Neutrophil (primary cell): ENCODE measurements at regions not wholly inside any gene's neighbourhood (a gene's known extent, or its start where the extent isn't known, plus 50 kb on each side); places are given as distances from the start of the nearest gene placed in this dataset.

Source experiments
- H3K27ac ChIP-seq: fragments of 200-600 bp; sonication (generic); 2 replicates; pipeline ENCODE4 v1.5.1; 2016; ENCODE audit warnings: mild to moderate bottlenecking, moderate library complexity
- H3K27me3 ChIP-seq: fragments of 200-600 bp; sonication (generic); 2 replicates; pipeline ENCODE4 v1.6.0; 2016; ENCODE audit warnings: mild to moderate bottlenecking
- H3K36me3 ChIP-seq: fragments of 200-600 bp; sonication (generic); 2 replicates; pipeline ENCODE4 v1.5.1; 2017
- H3K4me1 ChIP-seq, 2 experiments: fragments of 200-600 bp in 1 of 2; sonication (generic) in 1 of 2; 1 replicate in 1 of 2; 2 replicates in 1 of 2; pipeline versions ENCODE4 v1.5.1 to v1.6.1; 2013 to 2016; ENCODE audit warnings: low read depth in 1 of 2, low read length in 1 of 2, mild to moderate bottlenecking in 1 of 2, moderate library complexity in 1 of 2; ENCODE audit not compliant: control insufficient read depth in 1 of 2, insufficient read depth in 1 of 2
- H3K4me3 ChIP-seq, 2 experiments: fragments of 200-600 bp in 1 of 2; sonication (generic) in 1 of 2; 1 replicate in 1 of 2; 2 replicates in 1 of 2; pipeline ENCODE4 v1.5.1; 2013 to 2016; ENCODE audit warnings: low read depth in 1 of 2, low read length in 1 of 2, mild to moderate bottlenecking in 1 of 2, moderate library complexity in 1 of 2
- H3K9me3 ChIP-seq: fragments of 200-600 bp; sonication (generic); 2 replicates; pipeline ENCODE4 v1.5.1; 2016
- CTCF ChIP-seq: fragments of 200-600 bp; sonication (generic); IDR thresholded peaks from 2 replicates; pipeline ENCODE4 v1.5.1; 2016; ENCODE audit warnings: antibody characterized with exemption

DNA sequence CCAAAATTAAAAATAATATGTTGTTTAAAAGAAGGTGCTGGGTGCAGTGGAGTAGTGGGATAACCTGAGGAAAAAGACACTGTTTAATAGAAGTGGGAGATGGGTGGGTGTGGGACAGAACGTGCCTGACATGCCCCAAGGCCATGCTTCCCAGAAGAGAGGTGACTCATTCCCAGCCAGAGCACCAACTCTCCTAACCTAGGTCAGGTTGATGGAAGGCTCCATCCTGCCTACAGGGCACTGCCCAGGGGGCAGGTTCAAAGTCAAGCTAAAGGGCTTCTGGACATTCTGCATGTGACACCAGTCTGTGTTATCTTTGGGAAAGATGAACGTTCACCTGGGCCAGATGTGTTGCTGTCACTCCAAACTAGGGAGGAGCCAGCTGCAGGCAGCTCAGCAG, 453.1 kb downstream of the SOX6 start:
- Histone ChIP-seq H3K27me3 (no peaks in the 10 kb centered on the region), H3K36me3 (no peaks in the 10 kb centered on the region), H3K9me3 (no peaks in the 10 kb centered on the region), H3K4me3 (no peak overlapping the region), H3K27ac (no peak overlapping the region), H3K4me1 (peaks cover 11 to 20% of the 10 kb centered on the region in 2 experiments)
- TF ChIP-seq CTCF, result no peak

- Histone ChIP-seq H3K4me1 (peaks cover 16 to 25% of the 10 kb centered on the region in 2 experiments), H3K4me3 (no peak overlapping the region), H3K27me3 (no peaks in the 10 kb centered on the region), H3K36me3 (no peaks in the 10 kb centered on the region), H3K9me3 (no peaks in the 10 kb centered on the region), H3K27ac (no peak overlapping the region)
- no peak for TF ChIP-seq CTCF
Observed at GRCh38 chr11:15905366-15906104, 450.8 kb downstream of the SOX6 start.

GRCh38 chr11:15906481-15907035, 449.8 kb downstream of the SOX6 start:
- Histone ChIP-seq H3K27me3 (no peaks in the 10 kb centered on the region), H3K27ac (no peak overlapping the region), H3K4me3 (no peak overlapping the region), H3K9me3 (no peaks in the 10 kb centered on the region), H3K36me3 (no peaks in the 10 kb centered on the region), H3K4me1 (peaks cover 21 to 31% of the 10 kb centered on the region in 2 experiments)
- no peak for TF ChIP-seq CTCF

- TF ChIP-seq CTCF, result no peak
- Histone ChIP-seq H3K4me1 (peaks cover 27 to 33% of the 10 kb centered on the region in 2 experiments), H3K9me3 (no peaks in the 10 kb centered on the region), H3K4me3 (no peak overlapping the region), H3K27me3 (no peaks in the 10 kb centered on the region), H3K27ac (no peak overlapping the region), H3K36me3 (no peaks in the 10 kb centered on the region)
Observed at GRCh38 chr11:15907806-15908205, 448.5 kb downstream of the SOX6 start.

DNA sequence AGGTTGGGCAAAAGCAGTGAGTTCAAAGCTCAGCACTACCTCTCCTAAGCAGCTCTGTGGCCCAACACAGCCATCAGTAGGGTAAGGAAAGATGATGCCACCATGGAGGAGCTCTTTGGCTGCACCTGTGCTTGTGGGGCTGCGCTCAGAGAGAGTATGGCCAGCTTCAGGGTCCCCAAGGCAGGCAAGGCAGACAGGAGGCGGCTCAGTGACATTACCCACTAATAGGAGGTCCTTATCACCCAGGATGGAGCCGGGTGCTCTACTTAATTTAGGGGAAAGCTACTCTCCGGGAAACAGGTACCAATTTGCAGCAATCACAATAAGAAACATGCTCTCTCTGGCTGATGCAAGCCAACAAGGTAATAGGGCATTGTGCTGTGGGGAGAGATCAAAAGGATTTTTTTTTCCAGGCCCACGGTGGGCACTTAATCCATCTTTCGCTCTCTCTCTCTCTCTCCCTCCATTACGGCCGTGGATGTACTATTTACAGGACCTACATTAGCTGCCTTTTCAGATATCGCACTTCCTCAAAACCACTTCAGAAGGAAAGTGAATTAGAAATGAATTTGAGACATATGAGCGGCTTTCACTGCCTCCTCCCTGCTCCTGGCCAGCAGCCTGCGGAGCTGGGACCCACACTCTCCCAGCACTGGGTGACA, 446.3 kb downstream of the SOX6 start:
- no peak overlapping the region for H3K27ac ChIP-seq
- no peaks in the 10 kb centered on the region for H3K9me3 ChIP-seq
- no peaks in the 10 kb centered on the region for H3K36me3 ChIP-seq
- TF ChIP-seq CTCF, result no peak
- H3K4me3 ChIP-seq, result no peak overlapping the region
- peaks cover 27 to 33% of the 10 kb centered on the region in 2 experiments for H3K4me1 ChIP-seq
- H3K27me3 ChIP-seq, result no peaks in the 10 kb centered on the region
